GM23338 (cell line): ENCODE measurements at regions not wholly inside any gene's neighbourhood (a gene's known extent, or its start where the extent isn't known, plus 50 kb on each side); places are given as distances from the start of the nearest gene placed in this dataset.

ENCODE experiments used
- CTCF ChIP-seq, 2 experiments: fragments of 200-600 bp in 1 of 2; sonication (generic) in 1 of 2; conservative IDR thresholded peaks; 2 replicates each; pipeline versions ENCODE4 v1.5.1 to v1.6.1; 2016 to 2017; ENCODE audit warnings: antibody characterized with exemption in 2 of 2, low read depth in 2 of 2, mild to moderate bottlenecking in 2 of 2, moderate library complexity in 1 of 2
- ETS1 ChIP-seq: IDR thresholded peaks from 2 replicates; pipeline ENCODE4 v1.6.1; 2016; ENCODE audit warnings: antibody characterized with exemption
- EZH2 ChIP-seq: fragments of 200-600 bp; sonication (generic); IDR thresholded peaks from one replicate; pipeline ENCODE4 v1.8.0; 2017; ENCODE audit warnings: antibody characterized with exemption, mild to moderate bottlenecking, low read depth; ENCODE audit not compliant: unreplicated experiment
- EZH2phosphoT487 ChIP-seq: fragments of 200-600 bp; sonication (generic); IDR thresholded peaks from one replicate; pipeline ENCODE4 v1.8.1; 2018; ENCODE audit warnings: antibody characterized with exemption; ENCODE audit not compliant: unreplicated experiment
- JUNB ChIP-seq: IDR thresholded peaks from one replicate; pipeline ENCODE4 v1.6.1; 2016; ENCODE audit warnings: antibody characterized with exemption; ENCODE audit not compliant: unreplicated experiment
- POLR2AphosphoS5 ChIP-seq: IDR thresholded peaks from 2 replicates; pipeline ENCODE4 v1.6.1; 2016; ENCODE audit warnings: antibody characterized with exemption, low read depth
- ZNF462 ChIP-seq: fragments of 250-450 bp; sonication (Bioruptor Pico); IDR thresholded peaks from 2 replicates; pipeline ENCODE4 v1.5.0; 2020; ENCODE audit warnings: mild to moderate bottlenecking, moderate library complexity

- no peak for TF ChIP-seq CTCF (conservative IDR thresholded peaks at IDR 0.05; ENCODE audit: low read depth in 2 of 2)
- TF ChIP-seq JUNB: no peak
- no peak for TF ChIP-seq ETS1
- TF ChIP-seq ZNF462: no peak
- no peak for TF ChIP-seq EZH2phosphoT487
- no peak for TF ChIP-seq POLR2AphosphoS5
- TF ChIP-seq EZH2: no peak
These were observed 76.0 kb upstream of the ID4 start for GRCh38 chr6:19761121-19761520.
